HG02852 (cell line): ENCODE measurements at regions not wholly inside any gene's neighbourhood (a gene's known extent, or its start where the extent isn't known, plus 50 kb on each side); places are given as distances from the start of the nearest gene placed in this dataset.

ENCODE experiments used
- ATAC-seq: cut with Tn5 transposase; IDR thresholded peaks from one replicate; pipeline ENCODE4 v1.9.1; 2021; ENCODE audit warnings: mild to moderate bottlenecking, moderate library complexity; ENCODE audit not compliant: unreplicated experiment

- ATAC-seq, result no peak
Measured at GRCh38 chr12:91861554-91861953, 284.1 kb downstream of the BTG1 start.

- no peak for ATAC-seq
Measured at GRCh38 chr12:91859347-91859746, 286.3 kb downstream of the BTG1 start.

GRCh38 chr12:91857813-91858542 is 287.7 kb downstream of the BTG1 start:
- no peak for ATAC-seq

GRCh38 chr12:91854725-91855124 is 290.9 kb downstream of the BTG1 start:
- no peak for ATAC-seq

- ATAC-seq, result no peak
Measured at GRCh38 chr12:91853350-91854127, 292.1 kb downstream of the BTG1 start.

- no peak for ATAC-seq
Measured at GRCh38 chr12:91852634-91853033, 293.0 kb downstream of the BTG1 start.

- ATAC-seq, result no peak
Measured at GRCh38 chr12:91851741-91852477, 293.7 kb downstream of the BTG1 start.

- ATAC-seq, result no peak
Measured at GRCh38 chr12:91846466-91847055, 299.1 kb downstream of the BTG1 start.

- no peak for ATAC-seq
Measured at GRCh38 chr12:91845365-91845764, 300.3 kb downstream of the BTG1 start.

GRCh38 chr12:91841822-91842221 is 303.8 kb downstream of the BTG1 start:
- no peak for ATAC-seq

GRCh38 chr12:91836696-91837095 is 308.9 kb downstream of the BTG1 start:
- ATAC-seq, result no peak

GRCh38 chr12:91836264-91836663 is 309.4 kb downstream of the BTG1 start:
- no peak for ATAC-seq

GRCh38 chr12:91835693-91836092 is 310.0 kb downstream of the BTG1 start:
- no peak for ATAC-seq

- no peak for ATAC-seq
Measured at GRCh38 chr12:91833780-91834359, 311.8 kb downstream of the BTG1 start.

- no peak for ATAC-seq
Measured at GRCh38 chr12:91825999-91826398, 319.6 kb downstream of the BTG1 start.

GRCh38 chr12:91824991-91825390 is 320.7 kb downstream of the BTG1 start:
- no peak for ATAC-seq

- no peak for ATAC-seq
Measured at GRCh38 chr12:91819132-91819447, 326.6 kb downstream of the BTG1 start.

GRCh38 chr12:91818227-91819131 is 327.2 kb downstream of the BTG1 start:
- no peak for ATAC-seq

GRCh38 chr12:91817517-91817916 is 328.1 kb downstream of the BTG1 start:
- no peak for ATAC-seq

- no peak for ATAC-seq
Measured at GRCh38 chr12:91813701-91814100, 331.9 kb downstream of the BTG1 start.
